ENCODE measurements at regions not wholly inside any gene's neighbourhood (a gene's known extent, or its start where the extent isn't known, plus 50 kb on each side); places are given as distances from the start of the nearest gene placed in this dataset.
A peak's percentile ranks its signal among the peaks of the same experiment; 100 is the strongest.
"Not testable (repeated sequence)": the region's sequence is repeated elsewhere in the genome, so short reads cannot be mapped to it uniquely, and the experiment has no call there.

DNA sequence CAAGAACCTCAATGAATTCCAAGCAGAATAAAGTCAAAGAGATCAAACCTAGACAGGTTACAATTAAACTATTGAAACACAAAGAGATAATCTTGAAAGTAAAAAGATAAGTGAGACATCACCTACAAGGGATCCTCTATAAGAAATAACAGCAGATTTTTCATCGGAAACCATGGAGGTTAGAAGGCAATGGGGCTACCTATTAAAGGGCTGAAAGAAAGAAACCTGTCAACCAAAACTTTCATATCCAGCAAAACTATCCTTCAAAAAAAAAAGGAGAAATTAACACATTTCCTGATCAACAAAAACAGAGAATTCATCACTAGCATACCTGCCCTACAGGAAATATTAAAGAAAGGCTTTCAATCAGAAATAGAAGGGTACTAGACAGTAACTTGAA is 244.9 kb downstream of the ARHGAP12 start:
- DNase-seq (ENCODE audit: low spot score), result no peak

DNA sequence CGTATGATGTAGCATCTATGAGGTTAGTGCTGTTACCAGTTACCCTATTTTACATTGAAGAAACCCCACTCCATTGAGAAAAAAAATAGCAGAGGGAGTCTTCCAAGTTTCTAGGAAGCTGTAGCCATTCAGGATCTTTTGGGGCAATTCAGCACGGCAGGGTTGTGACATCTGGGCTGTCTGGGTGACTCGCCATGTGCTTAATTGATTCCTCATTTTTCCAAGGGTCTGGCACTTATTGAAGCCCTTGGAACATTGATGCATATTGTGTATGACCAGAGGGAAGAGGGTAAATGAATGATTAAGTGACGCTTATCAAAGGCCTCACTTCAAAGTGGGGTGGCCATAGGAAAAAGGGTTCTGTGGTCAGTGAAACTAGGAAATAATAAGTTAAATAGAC is 248.7 kb downstream of the ARHGAP12 start:
- DNase-seq (ENCODE audit: low spot score), result no peak

DNA sequence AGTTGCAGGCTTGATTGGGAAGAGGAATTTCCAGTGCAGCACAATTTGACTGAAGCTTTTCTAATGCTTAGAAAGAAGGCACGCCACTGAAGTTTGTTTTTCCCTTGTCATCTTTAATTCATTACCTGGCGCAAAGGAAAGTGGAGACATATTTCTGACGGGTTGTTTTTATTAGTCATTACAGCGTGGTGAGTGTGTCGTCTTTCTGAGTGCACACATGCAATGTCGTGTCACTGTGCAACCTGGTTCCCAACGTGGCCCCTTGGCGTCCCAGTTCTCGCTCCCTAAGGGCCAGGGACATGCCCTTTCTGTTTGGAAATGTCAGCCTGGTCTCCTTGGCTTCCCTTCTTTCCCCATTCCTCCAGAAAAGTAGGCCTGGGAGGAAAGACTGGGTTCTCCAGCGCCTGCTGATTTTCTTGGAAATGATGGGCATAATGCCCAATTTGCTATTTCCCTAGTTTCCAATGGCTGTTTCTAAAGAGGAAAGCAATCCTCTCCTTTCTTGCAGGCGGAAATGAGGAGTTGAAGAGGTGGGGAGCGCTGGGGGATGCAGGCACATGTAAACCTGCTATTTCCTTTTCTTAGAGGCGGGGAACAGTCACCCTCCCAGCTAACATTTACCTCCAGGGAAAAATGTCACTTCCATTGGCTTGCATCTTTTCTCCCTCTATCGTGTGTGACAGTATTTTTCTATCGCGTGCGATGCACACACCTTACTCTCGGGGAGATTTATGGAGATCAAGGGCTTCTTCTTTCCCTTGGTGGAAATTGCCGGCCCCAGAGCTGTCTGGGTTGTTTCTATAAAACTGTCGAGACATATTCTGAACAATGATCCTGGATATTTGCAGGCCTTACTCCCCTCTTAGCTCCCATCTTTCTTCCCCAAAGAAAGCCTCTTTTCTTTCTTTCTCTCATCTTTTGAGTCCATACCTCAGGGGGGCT is 249.8 kb downstream of the ARHGAP12 start:
- no peak for DNase-seq (ENCODE audit: low spot score)

DNA sequence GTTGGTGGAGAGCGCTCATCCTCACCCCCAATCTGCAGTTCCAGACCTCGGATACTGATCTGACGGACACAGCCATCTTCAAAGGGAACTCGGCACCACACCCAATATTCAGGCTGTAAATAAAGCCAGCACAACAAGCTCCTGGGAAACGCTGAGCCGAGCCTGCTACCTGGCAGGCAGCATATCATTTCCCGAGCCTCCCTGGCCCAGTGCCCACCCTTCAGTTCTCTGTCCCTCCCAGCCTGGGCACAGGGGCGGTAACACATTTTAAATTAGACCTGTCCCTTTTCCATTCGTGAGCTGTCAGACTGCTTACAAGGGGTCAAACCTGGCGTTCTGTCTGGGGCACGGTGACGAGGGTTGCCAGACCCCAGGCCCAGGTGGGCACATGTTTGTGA is 250.5 kb downstream of the ARHGAP12 start:
- DNase-seq (ENCODE audit: low spot score), result no peak

DNA sequence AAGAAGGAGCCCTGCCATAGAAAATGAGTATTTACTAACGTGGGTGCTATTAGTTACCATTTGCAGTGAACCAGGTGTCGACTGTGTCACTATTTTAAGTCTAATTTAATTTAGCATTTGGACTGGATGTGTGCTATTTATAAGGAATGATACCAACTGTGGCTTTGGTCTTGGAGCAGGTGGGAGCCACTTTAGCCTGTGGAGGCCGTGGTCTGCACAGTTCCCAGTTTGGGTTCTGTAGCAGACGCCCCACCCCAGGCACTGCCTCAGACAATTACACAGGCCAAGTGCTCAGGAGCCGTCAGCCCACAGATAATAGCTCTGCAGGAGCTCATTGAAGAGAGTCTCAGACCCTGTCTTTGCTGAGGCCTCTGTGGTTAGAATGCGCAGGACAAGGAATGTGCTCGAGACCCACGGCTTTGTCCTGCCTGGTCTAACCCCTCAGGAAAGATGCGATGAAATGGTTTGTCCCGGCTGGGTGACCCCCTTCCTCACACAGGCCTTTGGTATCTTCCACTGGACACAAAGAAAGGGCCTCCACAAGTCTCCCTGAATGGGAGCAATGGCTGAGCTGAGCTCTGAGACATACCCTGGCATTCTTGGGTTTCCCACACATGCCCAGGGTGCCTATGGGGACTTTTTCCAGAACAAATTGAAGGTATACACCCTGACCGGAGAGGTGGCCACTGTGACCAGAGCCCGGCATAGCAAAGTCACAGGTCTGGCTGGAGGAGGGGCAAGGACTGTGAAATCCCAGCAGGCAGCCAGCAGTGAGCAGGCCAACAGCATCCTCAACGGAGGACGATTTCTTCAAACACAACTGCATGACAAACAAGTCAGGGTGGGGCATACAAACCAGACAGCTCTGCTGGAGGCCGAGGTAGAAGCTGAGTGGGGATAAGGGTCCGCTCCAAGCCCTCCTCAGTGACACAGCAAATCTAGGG is 251.2 kb downstream of the ARHGAP12 start:
- no peak for DNase-seq (ENCODE audit: low spot score)

DNA sequence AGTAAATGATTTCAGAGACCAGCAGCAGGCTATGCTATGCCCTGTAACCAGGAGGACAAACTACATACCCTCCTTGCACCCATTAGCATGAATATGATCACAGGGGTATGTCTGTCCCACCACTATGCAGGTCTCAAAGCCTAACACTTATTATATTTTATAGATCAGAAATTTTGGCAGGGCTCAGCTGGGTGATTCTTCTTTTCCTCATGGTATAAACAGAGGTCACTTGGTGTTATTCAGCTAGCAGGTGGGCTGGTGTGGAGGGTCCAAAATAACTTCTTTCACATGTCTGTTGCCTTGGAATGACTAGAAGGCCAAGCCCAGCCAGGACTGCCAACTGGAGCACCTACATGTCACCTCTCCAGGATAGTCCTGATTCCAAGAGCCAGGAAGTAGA is 252.9 kb downstream of the ARHGAP12 start:
- DNase-seq (ENCODE audit: low spot score), result no peak

DNA sequence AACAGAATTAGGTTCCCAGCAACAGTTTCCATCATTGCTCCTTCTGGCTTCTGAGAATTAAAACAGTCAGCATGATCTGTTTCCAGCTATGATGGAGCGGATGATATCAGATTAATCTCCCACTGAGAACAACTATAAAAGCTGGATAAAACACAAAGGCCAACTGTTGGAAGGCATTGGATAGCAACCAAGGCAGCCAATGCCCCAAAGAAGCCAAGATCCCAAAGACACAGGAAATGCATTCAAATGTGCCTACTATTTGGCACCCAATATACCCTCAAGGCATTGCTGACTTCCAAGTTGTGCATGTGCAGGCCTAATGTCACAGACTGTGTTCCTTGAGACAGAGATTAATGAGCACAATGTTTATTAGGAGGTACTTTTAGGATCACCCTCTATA is 259.3 kb downstream of the ARHGAP12 start:
- DNase-seq (ENCODE audit: low spot score), result no peak

DNA sequence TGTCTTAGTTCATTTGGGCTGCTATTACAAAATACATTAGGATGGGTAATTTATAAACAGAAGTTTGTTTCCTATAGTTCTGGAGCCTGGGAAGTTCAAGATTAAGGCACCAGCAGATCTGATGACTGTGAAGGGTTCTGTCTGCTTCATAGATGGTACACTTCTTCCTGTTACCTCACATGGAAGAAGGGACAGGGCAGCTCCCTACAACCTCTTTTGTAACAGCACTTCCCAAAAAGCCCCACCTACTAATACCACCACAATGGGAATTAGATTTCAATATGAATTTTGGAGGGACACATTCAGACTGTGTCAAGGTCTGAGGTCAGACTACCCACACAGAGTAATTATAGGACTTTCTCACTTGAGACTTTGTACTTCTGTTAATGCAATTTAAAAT is 260.3 kb downstream of the ARHGAP12 start:
- no peak for DNase-seq (ENCODE audit: low spot score)

DNA sequence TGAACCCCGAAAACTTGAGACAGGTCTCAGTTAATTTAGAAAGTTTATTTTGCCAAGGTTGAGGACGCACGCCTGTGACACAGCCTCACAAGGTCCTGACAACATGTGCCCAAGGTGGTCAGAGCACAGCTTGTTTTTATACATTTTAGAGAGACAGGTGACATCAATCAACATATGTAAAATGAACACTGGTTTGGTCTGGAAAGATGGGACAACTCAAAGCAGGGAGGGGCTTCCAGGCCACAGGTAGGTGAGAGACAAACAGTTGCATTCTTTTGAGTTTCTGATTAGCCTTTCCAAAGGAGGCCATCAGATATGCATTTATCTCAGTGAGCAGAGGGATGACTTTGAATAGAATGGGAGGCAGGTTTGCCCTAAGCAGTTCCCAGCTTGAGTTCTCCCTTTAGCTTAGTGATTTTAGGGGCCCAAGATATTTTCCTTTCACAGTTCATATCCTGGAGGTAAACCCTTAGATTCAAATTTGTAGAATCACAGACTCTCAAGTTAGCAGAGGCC is 262.8 kb downstream of the ARHGAP12 start:
- not testable (repeated sequence) for DNase-seq (ENCODE audit: low spot score)

DNA sequence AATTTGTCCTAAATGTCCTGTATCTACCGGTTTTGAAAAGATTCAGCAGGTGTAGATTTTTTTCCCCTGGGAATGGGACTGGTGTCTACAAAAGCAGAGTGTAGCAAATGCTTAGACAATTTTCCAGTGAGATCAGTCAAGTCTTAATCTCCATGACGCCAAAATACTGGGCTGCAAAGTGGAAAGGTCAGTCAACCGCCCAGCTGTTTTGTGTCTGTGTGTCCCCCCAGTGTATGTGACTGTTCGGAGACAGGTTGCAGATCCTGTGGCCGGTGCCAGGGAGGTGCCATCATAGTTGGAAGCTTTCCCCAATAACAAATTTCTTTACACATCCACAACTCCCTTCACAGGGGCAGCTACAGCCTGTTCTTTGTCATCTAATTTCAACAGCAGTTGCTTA is 263.8 kb downstream of the ARHGAP12 start:
- no peak for DNase-seq (ENCODE audit: low spot score)

DNA sequence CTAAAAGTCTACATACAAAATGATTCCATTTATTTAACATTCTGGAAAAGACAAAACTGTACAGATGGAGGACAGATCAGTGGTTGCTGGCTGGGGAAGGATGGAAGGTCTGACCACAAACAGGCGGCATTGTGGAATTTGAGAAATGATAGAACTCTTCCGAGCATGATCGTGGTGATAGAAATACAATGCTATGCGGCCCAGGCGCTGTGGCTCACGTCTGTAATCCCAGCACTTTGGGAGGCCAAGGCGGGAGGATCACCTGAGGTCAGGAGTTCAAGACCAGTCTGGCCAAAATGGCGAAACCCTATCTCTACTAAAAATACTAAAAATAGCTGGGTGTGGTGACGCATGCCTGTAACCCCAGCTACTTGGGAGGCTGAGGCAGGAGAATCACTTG is 264.6 kb downstream of the ARHGAP12 start:
- DNase-seq (ENCODE audit: low spot score), result not testable (repeated sequence)

DNA sequence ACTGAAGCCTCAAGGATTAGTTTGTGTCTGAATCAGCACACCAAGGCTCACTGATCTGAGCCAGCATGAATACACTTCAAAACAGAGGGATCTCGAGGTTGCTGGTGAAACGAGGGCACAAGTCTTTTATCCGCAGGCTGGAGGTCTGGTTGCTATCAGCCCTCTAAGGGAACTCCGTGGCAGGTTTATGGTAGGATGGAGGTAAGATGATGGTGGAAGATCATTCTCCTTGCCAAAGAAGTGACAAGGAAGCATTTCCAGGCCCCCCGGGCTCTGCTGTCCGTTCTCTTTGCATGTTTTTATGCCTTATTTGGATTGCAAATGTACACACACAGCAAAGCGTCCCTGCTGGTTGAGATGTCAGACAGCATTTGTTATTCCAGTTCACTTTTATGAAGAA is 268.3 kb downstream of the ARHGAP12 start:
- no peak for DNase-seq (ENCODE audit: low spot score)

DNA sequence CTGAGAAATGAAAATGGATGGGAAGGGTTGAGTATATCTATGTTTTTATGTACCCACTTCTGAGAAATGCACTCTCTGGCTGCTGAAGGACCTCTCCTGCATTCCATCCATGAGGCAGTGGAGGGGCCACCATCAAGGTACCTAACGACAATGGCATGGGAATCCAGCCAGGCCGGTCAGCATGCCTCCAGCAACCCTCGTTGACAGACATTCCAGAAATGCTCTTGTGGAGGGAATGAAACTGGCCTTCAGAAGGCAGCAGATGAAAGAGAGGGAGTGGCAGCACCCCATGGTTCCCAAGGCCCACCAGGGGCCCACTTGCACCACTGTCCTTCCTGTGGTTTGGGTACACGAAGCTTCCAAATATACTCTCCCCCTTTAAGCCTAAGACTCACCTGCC is 269.0 kb downstream of the ARHGAP12 start:
- DNase-seq (ENCODE audit: low spot score), result no peak

DNA sequence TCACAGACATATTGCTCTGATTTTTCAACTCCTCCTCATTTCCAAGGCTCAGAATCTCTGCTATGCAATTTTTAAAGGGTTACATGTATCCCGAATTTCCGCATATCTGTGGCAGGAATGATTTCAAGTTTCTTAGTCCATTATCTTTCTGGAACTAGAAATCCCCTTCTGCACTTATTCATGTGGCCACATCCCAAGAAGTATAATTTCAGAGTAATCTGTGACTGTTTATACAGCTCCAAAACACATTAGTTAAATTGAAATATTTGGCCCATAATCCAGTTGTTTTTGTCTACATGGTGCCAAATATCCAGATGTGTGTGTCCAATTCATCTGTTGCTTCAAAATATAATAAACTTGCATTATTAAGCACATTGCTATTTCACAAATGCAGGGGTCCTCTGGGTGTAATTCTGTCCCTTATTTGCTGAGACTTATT is 271.2 kb downstream of the ARHGAP12 start:
- no peak for DNase-seq (ENCODE audit: low spot score)

DNA sequence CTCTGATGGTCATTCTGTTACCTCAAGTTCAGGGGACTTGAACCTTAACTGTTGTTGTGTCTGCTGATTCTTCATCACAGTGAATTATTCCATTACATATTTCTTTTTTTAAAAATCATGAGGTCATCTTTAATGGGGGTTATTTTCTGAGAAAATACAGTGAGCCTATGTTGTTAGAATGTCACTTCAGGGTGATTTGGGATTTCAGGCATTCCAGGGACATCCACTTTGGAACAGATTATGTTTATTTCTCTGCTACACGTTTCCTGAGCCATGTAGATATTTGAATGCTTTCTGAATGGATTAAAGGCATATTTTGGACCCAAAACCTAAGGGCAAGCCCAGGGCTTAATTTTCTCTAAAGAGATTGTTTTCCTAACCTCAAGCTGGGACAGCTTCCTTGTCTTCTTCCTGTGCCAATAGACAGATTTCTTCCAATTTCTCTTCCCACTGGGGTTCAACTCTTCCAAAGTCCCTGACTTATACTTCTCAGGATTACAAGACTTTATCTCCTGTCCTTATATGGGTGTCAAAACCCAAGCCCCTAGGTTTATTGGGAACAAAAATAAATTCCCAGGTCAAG is 271.7 kb downstream of the ARHGAP12 start:
- DNase-seq (ENCODE audit: low spot score), result no peak

DNA sequence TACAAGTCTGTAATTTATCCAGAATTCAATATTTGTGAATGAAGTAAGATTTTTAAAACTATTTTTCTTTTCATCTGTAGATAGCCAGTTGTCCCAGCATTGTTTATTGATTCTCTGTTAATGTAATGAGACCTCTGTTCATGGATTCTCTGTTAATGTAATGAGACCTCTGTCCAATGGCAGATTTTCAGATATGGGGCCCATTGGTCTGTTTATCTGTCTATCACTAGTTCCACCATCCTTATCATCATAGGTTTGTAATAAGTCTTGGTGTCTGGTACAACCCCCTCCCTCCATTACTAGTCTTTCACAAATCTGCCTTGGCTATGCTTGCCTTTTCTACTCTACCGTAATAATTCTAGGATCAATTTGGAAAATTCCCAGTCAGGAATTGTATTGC is 276.6 kb downstream of the ARHGAP12 start:
- no peak for DNase-seq (ENCODE audit: low spot score)

DNA sequence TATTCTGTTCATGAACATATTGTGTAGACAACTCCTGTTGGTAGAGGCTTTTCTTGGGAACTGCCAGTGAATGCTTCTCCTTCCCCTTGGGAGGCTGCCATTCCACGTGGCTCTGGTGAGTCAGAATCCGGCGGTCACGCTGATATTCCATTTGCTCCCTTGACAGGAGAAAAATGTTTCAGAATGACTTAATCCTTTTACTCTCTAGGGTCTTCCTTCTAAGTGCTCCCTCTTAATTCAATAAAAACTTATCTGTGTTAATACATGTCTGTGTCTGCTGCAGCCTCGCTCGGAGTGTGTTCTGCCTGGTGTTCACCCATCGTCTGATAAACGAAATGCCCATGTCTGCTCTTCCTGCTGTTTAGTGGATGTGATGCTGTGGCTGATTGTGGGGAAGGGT is 278.6 kb downstream of the ARHGAP12 start:
- peak; percentile 77 for DNase-seq (ENCODE audit: low spot score)

DNA sequence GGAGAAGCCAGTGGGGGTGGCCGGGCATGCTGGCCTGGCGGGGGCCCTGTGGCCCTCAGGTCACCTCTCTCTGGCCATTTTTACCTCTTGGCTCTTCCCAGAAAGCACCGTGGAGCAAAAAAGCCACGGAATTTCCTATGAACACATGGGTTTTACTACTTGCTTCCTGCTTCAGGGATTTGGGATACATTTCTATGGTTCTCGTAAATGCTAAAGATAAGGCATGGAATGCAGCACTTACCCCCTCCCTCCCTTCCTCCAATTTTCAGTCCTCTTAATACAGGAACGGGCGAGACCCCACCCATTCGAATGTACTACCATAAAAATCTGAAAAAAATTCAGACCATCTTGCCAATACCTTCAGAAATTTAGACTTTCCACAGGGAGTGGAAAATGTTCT is 279.7 kb downstream of the ARHGAP12 start:
- no peak for DNase-seq (ENCODE audit: low spot score)

DNA sequence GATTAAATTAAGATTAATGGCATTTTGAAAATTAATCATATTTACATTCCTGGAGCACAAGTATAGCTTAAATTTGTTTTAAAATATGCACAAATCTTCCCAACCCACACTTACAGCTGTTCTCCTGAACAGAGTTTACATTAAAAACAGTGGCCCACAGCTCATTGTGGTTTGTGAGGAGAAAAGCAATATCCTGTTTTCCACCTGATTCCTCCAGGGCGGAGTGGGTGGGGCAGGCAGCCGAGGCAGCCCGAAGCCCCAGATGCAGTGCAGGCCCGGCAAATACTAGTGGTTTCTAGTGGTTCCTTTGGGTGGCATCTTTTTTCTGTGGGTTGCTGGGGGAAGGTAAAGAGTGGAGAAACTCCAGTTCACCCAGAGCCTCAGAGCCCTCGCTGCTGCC is 280.8 kb downstream of the ARHGAP12 start:
- DNase-seq (ENCODE audit: low spot score), result no peak

DNA sequence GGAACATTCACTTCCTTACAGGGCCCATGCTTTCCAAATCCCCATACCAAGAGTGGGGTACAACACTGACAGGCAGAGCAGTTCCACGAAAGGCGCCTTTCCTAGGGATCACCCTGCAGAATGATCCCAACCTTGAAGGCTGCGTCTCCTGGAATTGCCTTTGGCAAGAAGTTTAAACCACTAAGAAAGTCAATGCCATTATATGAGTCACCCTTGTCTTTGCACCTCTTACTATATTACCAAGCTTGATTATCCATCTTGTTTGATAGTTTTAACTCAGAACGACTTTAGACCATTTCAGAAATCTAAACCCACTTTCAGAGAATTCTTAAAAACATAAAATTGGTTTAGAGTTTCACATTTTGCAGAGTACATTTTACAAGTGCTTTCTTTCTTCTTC is 282.1 kb downstream of the ARHGAP12 start:
- no peak for DNase-seq (ENCODE audit: low spot score)

DNA sequence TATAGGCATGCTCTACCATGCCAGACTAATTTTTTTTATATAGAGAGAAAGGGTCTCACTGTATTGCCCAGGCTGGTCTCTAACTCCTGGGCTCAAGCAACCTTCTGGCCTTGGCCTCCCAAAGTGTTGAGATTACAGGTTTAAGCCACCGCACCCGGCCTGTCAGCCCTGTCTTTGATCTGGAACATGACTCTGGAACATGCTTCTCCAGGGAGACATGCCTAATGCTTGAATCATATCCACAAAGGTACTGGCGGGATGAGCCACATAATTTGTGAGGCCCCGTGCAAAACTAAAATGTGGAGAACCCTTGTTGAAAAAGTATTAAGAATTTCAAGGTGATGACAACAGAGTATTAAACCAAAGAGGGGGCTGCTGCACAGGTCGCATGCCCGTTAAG is 282.8 kb downstream of the ARHGAP12 start:
- DNase-seq (ENCODE audit: low spot score), result no peak

DNA sequence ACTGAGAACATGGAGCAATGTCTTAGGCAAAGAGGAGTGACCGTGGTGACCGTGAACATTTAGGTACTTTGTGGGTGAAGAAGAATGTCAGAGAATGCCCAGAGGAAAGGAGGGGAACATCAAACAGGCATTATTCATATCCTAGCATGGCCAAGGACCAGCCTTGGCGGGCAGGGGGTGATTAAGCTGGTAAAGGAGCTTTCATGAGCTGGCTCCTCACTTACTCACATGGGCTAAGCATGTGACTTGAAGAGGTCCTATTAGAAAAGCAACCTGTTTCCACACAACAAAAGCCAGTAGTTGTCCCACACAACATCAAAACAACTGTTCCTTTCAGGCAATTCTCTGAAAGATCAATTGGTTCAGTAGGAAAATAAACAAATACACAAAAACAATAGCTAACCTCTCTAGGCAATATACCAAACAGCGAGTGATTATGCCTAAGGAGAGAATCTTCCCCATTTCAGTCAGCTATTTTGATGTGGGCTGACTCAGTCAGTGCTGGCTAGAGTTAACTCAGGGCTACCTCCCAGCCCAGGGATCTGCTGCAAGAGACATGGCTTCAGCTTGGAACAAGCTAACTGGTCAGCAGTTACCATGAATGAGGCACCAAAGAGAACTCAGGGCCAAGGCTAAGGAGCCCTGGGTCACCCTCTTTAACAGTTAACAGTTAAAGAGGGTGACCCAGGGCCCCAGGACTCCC is 283.5 kb downstream of the ARHGAP12 start:
- no peak for DNase-seq (ENCODE audit: low spot score)
